ENCODE measurements at regions not wholly inside any gene's neighbourhood (a gene's known extent, or its start where the extent isn't known, plus 50 kb on each side); places are given as distances from the start of the nearest gene placed in this dataset.

DNA sequence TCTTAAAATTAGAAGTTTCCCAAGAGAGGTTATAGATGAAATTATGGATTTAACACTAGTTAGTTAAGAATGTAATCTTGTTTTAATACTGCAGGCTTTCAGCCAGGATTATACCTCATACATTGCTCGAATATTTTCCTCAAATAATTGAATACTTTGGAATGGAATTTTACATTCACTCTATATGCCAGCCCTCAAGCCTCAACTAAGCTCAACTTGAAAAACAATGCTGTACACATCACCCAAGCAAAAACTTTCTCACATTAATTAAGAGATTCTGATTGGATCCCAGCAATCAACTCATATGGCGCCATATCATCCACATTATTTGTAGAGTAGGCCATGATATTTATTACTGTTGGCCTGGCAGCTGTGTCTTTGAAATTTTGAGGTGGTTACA is 710.7 kb upstream of the ADAMTS5 start:
- TF ChIP-seq EZH2 (IDR thresholded peaks at IDR 0.05; ENCODE audit: borderline replicate concordance, low read depth, low read length, severe bottlenecking) (no peak), POLR2A (IDR thresholded peaks at IDR 0.05; ENCODE audit: low read depth, low read length) (no peak), FOS (IDR thresholded peaks at IDR 0.05; ENCODE audit: borderline replicate concordance, insufficient read depth, low read length) (no peak), POLR2AphosphoS5 (IDR thresholded peaks at IDR 0.05; ENCODE audit: insufficient read depth, low read depth, low read length) (no peak), MYC (IDR thresholded peaks at IDR 0.05; ENCODE audit: low read depth, low read length) (no peak)
- TF ChIP-seq, protein P1, sequence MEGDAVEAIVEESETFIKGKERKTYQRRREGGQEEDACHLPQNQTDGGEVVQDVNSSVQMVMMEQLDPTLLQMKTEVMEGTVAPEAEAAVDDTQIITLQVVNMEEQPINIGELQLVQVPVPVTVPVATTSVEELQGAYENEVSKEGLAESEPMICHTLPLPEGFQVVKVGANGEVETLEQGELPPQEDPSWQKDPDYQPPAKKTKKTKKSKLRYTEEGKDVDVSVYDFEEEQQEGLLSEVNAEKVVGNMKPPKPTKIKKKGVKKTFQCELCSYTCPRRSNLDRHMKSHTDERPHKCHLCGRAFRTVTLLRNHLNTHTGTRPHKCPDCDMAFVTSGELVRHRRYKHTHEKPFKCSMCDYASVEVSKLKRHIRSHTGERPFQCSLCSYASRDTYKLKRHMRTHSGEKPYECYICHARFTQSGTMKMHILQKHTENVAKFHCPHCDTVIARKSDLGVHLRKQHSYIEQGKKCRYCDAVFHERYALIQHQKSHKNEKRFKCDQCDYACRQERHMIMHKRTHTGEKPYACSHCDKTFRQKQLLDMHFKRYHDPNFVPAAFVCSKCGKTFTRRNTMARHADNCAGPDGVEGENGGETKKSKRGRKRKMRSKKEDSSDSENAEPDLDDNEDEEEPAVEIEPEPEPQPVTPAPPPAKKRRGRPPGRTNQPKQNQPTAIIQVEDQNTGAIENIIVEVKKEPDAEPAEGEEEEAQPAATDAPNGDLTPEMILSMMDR (IDR thresholded peaks at IDR 0.05; ENCODE audit: extremely low read depth in 1 of 2, insufficient read depth in 1 of 2, low read depth in 1 of 2, low read length in 2 of 2): no peak
- TF ChIP-seq, protein P2, sequence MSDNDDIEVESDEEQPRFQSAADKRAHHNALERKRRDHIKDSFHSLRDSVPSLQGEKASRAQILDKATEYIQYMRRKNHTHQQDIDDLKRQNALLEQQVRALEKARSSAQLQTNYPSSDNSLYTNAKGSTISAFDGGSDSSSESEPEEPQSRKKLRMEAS (IDR thresholded peaks at IDR 0.05; ENCODE audit: insufficient read depth, insufficient read length): no peak
